ENCODE measurements at regions not wholly inside any gene's neighbourhood (a gene's known extent, or its start where the extent isn't known, plus 50 kb on each side); places are given as distances from the start of the nearest gene placed in this dataset.

- no peak for DNase-seq
Measured at GRCh38 chr10:29130190-29130673, 158.6 kb upstream of the LYZL1 start.

- DNase-seq, result no peak
Measured at GRCh38 chr10:29131952-29132547, 156.8 kb upstream of the LYZL1 start.

- DNase-seq, result no peak
Measured at GRCh38 chr10:29132551-29133111, 156.2 kb upstream of the LYZL1 start.

GRCh38 chr10:29135337-29135736, 153.5 kb upstream of the LYZL1 start:
- no peak for DNase-seq

- no peak for DNase-seq
Measured at GRCh38 chr10:29136411-29136810, 152.5 kb upstream of the LYZL1 start.

- no peak for DNase-seq
Measured at GRCh38 chr10:29140151-29140550, 148.7 kb upstream of the LYZL1 start.

- DNase-seq, result no peak
Measured at GRCh38 chr10:29140991-29141390, 147.9 kb upstream of the LYZL1 start.

- no peak for DNase-seq
Measured at GRCh38 chr10:29141761-29142160, 147.1 kb upstream of the LYZL1 start.

GRCh38 chr10:29142516-29143314, 146.2 kb upstream of the LYZL1 start:
- no peak for DNase-seq

GRCh38 chr10:29144126-29144525, 144.7 kb upstream of the LYZL1 start:
- DNase-seq, result no peak

GRCh38 chr10:29146311-29147100, 142.4 kb upstream of the LYZL1 start:
- no peak for DNase-seq

GRCh38 chr10:29150010-29150409, 138.9 kb upstream of the LYZL1 start:
- no peak for DNase-seq

- DNase-seq, result no peak
Measured at GRCh38 chr10:29151005-29151404, 137.9 kb upstream of the LYZL1 start.

- no peak for DNase-seq
Measured at GRCh38 chr10:29157321-29157720, 131.5 kb upstream of the LYZL1 start.

GRCh38 chr10:29158066-29158465, 130.8 kb upstream of the LYZL1 start:
- DNase-seq, result no peak

GRCh38 chr10:29160150-29160617, 128.7 kb upstream of the LYZL1 start:
- no peak for DNase-seq

GRCh38 chr10:29163746-29164145, 125.1 kb upstream of the LYZL1 start:
- no peak for DNase-seq

GRCh38 chr10:29166713-29167112, 122.2 kb upstream of the LYZL1 start:
- no peak for DNase-seq

- DNase-seq, result no peak
Measured at GRCh38 chr10:29169021-29169420, 119.8 kb upstream of the LYZL1 start.

GRCh38 chr10:29171717-29172116, 117.2 kb upstream of the LYZL1 start:
- DNase-seq, result no peak

GRCh38 chr10:29174389-29174788, 114.5 kb upstream of the LYZL1 start:
- DNase-seq, result no peak

- no peak for DNase-seq
Measured at GRCh38 chr10:29176845-29177832, 111.7 kb upstream of the LYZL1 start.
